ENCODE measurements at regions not wholly inside any gene's neighbourhood (a gene's known extent, or its start where the extent isn't known, plus 50 kb on each side); places are given as distances from the start of the nearest gene placed in this dataset.

GRCh38 chr6:115365783-115366182, 694.9 kb downstream of the FRK start:
- H2AFZ ChIP-seq: no peak overlapping the region
- no peak overlapping the region for H3K27ac ChIP-seq (ENCODE audit: low read depth)
- peaks cover 3% of the 10 kb centered on the region; the same call in 1 of the 2 replicates for H3K9me2 ChIP-seq (ENCODE audit: insufficient read depth)
- H3K36me3 ChIP-seq (ENCODE audit: insufficient read depth): no peaks in the 10 kb centered on the region
- no peak overlapping the region for H3K4me2 ChIP-seq
- TF ChIP-seq EZH2phosphoT487 (IDR thresholded peaks at IDR 0.05; ENCODE audit: unreplicated experiment) (no peak), JUNB (IDR thresholded peaks at IDR 0.05; ENCODE audit: unreplicated experiment) (no peak), POLR2AphosphoS5 (IDR thresholded peaks at IDR 0.05; ENCODE audit: low read depth) (no peak), ZNF114 (CRISPR knock-in tag; IDR thresholded peaks at IDR 0.05) (no peak), EZH2 (IDR thresholded peaks at IDR 0.05; ENCODE audit: low read depth, unreplicated experiment) (no peak), CTCF (conservative IDR thresholded peaks at IDR 0.05; ENCODE audit: low read depth in 2 of 2) (no peak), CREB1 (CRISPR knock-in tag; IDR thresholded peaks at IDR 0.05; ENCODE audit: low read depth) (no peak), ZNF462 (CRISPR knock-in tag; IDR thresholded peaks at IDR 0.05) (no peak)
- H3K27me3 Mint-ChIP-seq (ENCODE audit: insufficient read depth, low read depth, poor library complexity): no peaks in the 10 kb centered on the region
- no peaks in the 10 kb centered on the region for H3K4me1 Mint-ChIP-seq
- no peaks in the 10 kb centered on the region for H3F3A ChIP-seq (replicated peaks; ENCODE audit: low read depth)
- no peak for DNase-seq (ENCODE audit: low spot score)
- ATAC-seq: no peak
- H3K79me2 ChIP-seq (replicated peaks; ENCODE audit: insufficient read depth): no peaks in the 10 kb centered on the region
- H3K4me1 ChIP-seq (ENCODE audit: insufficient read depth): no peaks in the 10 kb centered on the region
- H4K20me1 ChIP-seq (replicated peaks; ENCODE audit: insufficient read depth): no peaks in the 10 kb centered on the region
- H3K27ac Mint-ChIP-seq: no peak overlapping the region
- H3K9me3 Mint-ChIP-seq: peaks cover 29% of the 10 kb centered on the region
- no peaks in the 10 kb centered on the region for H3K27me3 ChIP-seq (ENCODE audit: insufficient read depth)
- H3K36me3 Mint-ChIP-seq (ENCODE audit: low read depth): peaks cover 25% of the 10 kb centered on the region
- no peak overlapping the region for H3K4me3 Mint-ChIP-seq
- no peak overlapping the region for H3K4me3 ChIP-seq

Measured in GM23338 (cell line).